GM12878 (cell line): ENCODE measurements at regions not wholly inside any gene's neighbourhood (a gene's known extent, or its start where the extent isn't known, plus 50 kb on each side); places are given as distances from the start of the nearest gene placed in this dataset.
"Not testable (repeated sequence)": the region's sequence is repeated elsewhere in the genome, so short reads cannot be mapped to it uniquely, and the experiment has no call there.

Experiments
- ATAC-seq: fragments of 200-7000 bp; cut with Tn5 transposase; 3 replicates; pipeline ENCODE4 v1.9.1; 2020; ENCODE audit warnings: mild to moderate bottlenecking, moderate library complexity
- BruUV-seq: library from RNA; stranded (reverse); fragments of 400-500 nt; replicated peaks from 2 replicates; lab custom pipeline; 2021; lab: Mats Ljungman, UMichigan
- CTCF ChIA-PET: fragments of 300-600 bp; sonication (Branson Sonifier 250); formaldehyde crosslinking; extraction: SDS; loops from one replicate; lab custom pipeline; 2021; ENCODE audit warnings: inconsistent platforms; lab: Yijun Ruan, JAX
- POLR2A ChIA-PET: fragments of 350-600 bp; formaldehyde crosslinking; extraction: SDS; loops from one replicate; lab custom pipeline; 2021; ENCODE audit warnings: inconsistent platforms; lab: Charles Lee
- RAD21 ChIA-PET: fragments of 300-600 bp; sonication (Branson Sonifier 250); formaldehyde crosslinking; loops from one replicate; lab custom pipeline; 2023; ENCODE audit warnings: antibody characterized with exemption; ENCODE audit not compliant: unreplicated experiment; lab: Charles Lee
- SMC1A ChIA-PET: fragments of 300-600 bp; sonication (Branson Sonifier 250); formaldehyde crosslinking; loops from one replicate; lab custom pipeline; 2023; ENCODE audit not compliant: unreplicated experiment, uncharacterized antibody; lab: Charles Lee
- DNase-seq: peaks from one replicate; pipeline ENCODE4 v3.0.0-alpha.2; 2011; ENCODE audit warnings: low read depth, low spot score
- FAIRE-seq: peaks from 3 replicates; lab custom pipeline; 2011; peaks lifted over from hg19 to GRCh38; lab: Jason Lieb, UNC
- H2AFZ ChIP-seq: 2 replicates; pipeline ENCODE4 v1.6.0; 2011; ENCODE audit warnings: low read depth, low read length, control low read depth; ENCODE audit not compliant: control insufficient read depth
- H3K27ac ChIP-seq: 2 replicates; pipeline ENCODE4 v1.5.1; 2011; ENCODE audit warnings: control low read depth; ENCODE audit not compliant: control insufficient read depth, insufficient read depth
- H3K27me3 ChIP-seq, 2 experiments: replicated peaks in 1 of 2; 2 replicates each; pipeline versions ENCODE4 v1.6.0 to v1.6.1; 2011; ENCODE audit warnings: low read length in 1 of 2; ENCODE audit not compliant: control insufficient read depth in 2 of 2, insufficient read depth in 2 of 2
- H3K36me3 ChIP-seq, 2 experiments: 2 replicates each; pipeline ENCODE4 v1.5.1; 2011; ENCODE audit warnings: low read length in 1 of 2; ENCODE audit not compliant: control insufficient read depth in 2 of 2, insufficient read depth in 2 of 2
- H3K4me1 ChIP-seq: 2 replicates; pipeline ENCODE4 v1.6.1; 2011; ENCODE audit warnings: mild to moderate bottlenecking, low read length, moderate library complexity, mixed read lengths; ENCODE audit not compliant: control insufficient read depth, insufficient read depth
- H3K4me2 ChIP-seq: 2 replicates; pipeline ENCODE4 v1.6.0; 2011; ENCODE audit warnings: control low read depth; ENCODE audit not compliant: control insufficient read depth, insufficient read depth
- H3K4me3 ChIP-seq: fragments of 200-600 bp; sonication (generic); 2 replicates; pipeline ENCODE4 v1.5.1; 2016
- H3K79me2 ChIP-seq: 2 replicates; pipeline ENCODE4 v1.6.0; 2011; ENCODE audit warnings: low read length; ENCODE audit not compliant: control insufficient read depth, insufficient read depth
- H3K9ac ChIP-seq: 2 replicates; pipeline ENCODE4 v1.8.0; 2011; ENCODE audit warnings: low read length, control low read depth, mixed read lengths; ENCODE audit not compliant: control insufficient read depth, insufficient read depth
- H3K9me3 ChIP-seq: replicated peaks from 3 replicates; pipeline ENCODE4 v1.5.1; 2011; ENCODE audit warnings: mild to moderate bottlenecking, low read length; ENCODE audit not compliant: control insufficient read depth, insufficient read depth
- H4K20me1 ChIP-seq: 2 replicates; pipeline ENCODE4 v1.6.0; 2011; ENCODE audit not compliant: control insufficient read depth, insufficient read depth
- CTCF ChIP-seq, 3 experiments: IDR thresholded peaks in 2 of 3; conservative IDR thresholded peaks in 1 of 3; 2 replicates each; pipeline ENCODE4 v1.5.1; 2011; ENCODE audit warnings: low read depth in 3 of 3, low read length in 3 of 3, mild to moderate bottlenecking in 3 of 3, control low read depth in 2 of 3, moderate library complexity in 2 of 3, inconsistent platforms in 1 of 3, mixed read lengths in 1 of 3; ENCODE audit not compliant: control insufficient read depth in 2 of 3, insufficient read depth in 1 of 3; ENCODE audit errors: extremely low read depth in 1 of 3
- MEF2A ChIP-seq: IDR thresholded peaks from 2 replicates; pipeline ENCODE4 v1.6.1; 2011; ENCODE audit warnings: low read depth, mild to moderate bottlenecking, low read length, moderate library complexity; ENCODE audit not compliant: insufficient read depth
- MLLT1 ChIP-seq: fragments of 450-650 bp; IDR thresholded peaks from 2 replicates; pipeline ENCODE4 v1.6.1; 2016; ENCODE audit warnings: mild to moderate bottlenecking
- MYB ChIP-seq: fragments of 150-350 bp; IDR thresholded peaks from 2 replicates; pipeline ENCODE4 v1.6.1; 2014; ENCODE audit warnings: mild to moderate bottlenecking, low read depth, low read length, borderline replicate concordance
- POLR2AphosphoS2 ChIP-seq: IDR thresholded peaks from 2 replicates; pipeline ENCODE4 v1.6.1; 2011; ENCODE audit warnings: low read depth, mild to moderate bottlenecking, low read length, improper control_type of control experiment, moderate library complexity
- PRDM15 ChIP-seq: fragments of 450-650 bp; formaldehyde crosslinking; IDR thresholded peaks from 2 replicates; pipeline ENCODE4 v1.4.0; 2020; ENCODE audit warnings: mild to moderate bottlenecking, moderate library complexity
- TCF3 ChIP-seq: IDR thresholded peaks from 2 replicates; pipeline ENCODE4 v1.6.1; 2012; ENCODE audit warnings: low read depth, mild to moderate bottlenecking, low read length, borderline replicate concordance; ENCODE audit not compliant: insufficient read depth
- YY1 ChIP-seq: IDR thresholded peaks from 2 replicates; pipeline ENCODE4 v1.6.1; 2011; ENCODE audit warnings: low read depth, mild to moderate bottlenecking, low read length
- WGBS: methylation state at CpG from one replicate; pipeline ENCODE4 v1.1.6; 2016; ENCODE audit warnings: low lambda C conversion rate; ENCODE audit not compliant: insufficient replicate concordance, insufficient coverage; ENCODE audit errors: missing lambda C conversion rate; 5-methylcytosine and 5-hydroxymethylcytosine counted together
- in situ Hi-C: fragments of 300-500 bp; cut with MboI; formaldehyde crosslinking; loops from 9 replicates; pipeline ENCODE4 v1.14.3; 2018; ENCODE audit warnings: mixed read lengths
- intact Hi-C: fragments of 100-400 bp; cut with micrococcal nuclease; formaldehyde crosslinking; loops from one replicate; pipeline ENCODE4 v1.14.2; 2022; ENCODE audit not compliant: unreplicated experiment

- SMC1A ChIA-PET, intact Hi-C loops, POLR2A ChIA-PET, H3K27me3 ChIP-seq, CTCF ChIA-PET, H3K9ac ChIP-seq, H3K27ac ChIP-seq, H3K4me3 ChIP-seq, H3K4me1 ChIP-seq, H4K20me1 ChIP-seq, ATAC-seq, in situ Hi-C loops, BruUV-seq, DNase-seq, H2AFZ ChIP-seq, H3K4me2 ChIP-seq, H3K9me3 ChIP-seq, H3K36me3 ChIP-seq, RAD21 ChIA-PET, FAIRE-seq, H3K79me2 ChIP-seq: not testable (repeated sequence)
- WGBS, result 53% methylated on average over 7 of the region's 9 CpGs
Observed at GRCh38 chr6:120268256-120268655, 918.7 kb upstream of the MAN1A1 start.

- in situ Hi-C loops, result no loop called here
- POLR2A ChIA-PET, result no interaction called here
- no peak overlapping the region for H3K27ac ChIP-seq
- intact Hi-C loops, result no loop called here
- no peaks in the 10 kb centered on the region for H3K36me3 ChIP-seq
- FAIRE-seq, result no peak
- 35% methylated on average over 2 of the region's 2 CpGs for WGBS
- DNase-seq, result no peak
- H3K9ac ChIP-seq, result no peak overlapping the region
- no peaks in the 10 kb centered on the region for H3K9me3 ChIP-seq
- RAD21 ChIA-PET, result no interaction called here
- no peaks in the 10 kb centered on the region for H3K4me1 ChIP-seq
- H3K79me2 ChIP-seq, result no peaks in the 10 kb centered on the region
- no peaks in the 10 kb centered on the region for H4K20me1 ChIP-seq
- no TSS peak for BruUV-seq
- no peak overlapping the region for H2AFZ ChIP-seq
- SMC1A ChIA-PET, result no interaction called here
- H3K4me2 ChIP-seq, result no peak overlapping the region
- H3K27me3 ChIP-seq, result no peaks in the 10 kb centered on the region
- no peak for ATAC-seq
- H3K4me3 ChIP-seq, result no peak overlapping the region
- CTCF ChIA-PET, result no interaction called here
- TF ChIP-seq MEF2A (no peak), MLLT1 (no peak), MYB (no peak), YY1 (no peak), PRDM15 (no peak), CTCF (IDR thresholded peaks at IDR 0.05 in 2 of 3, conservative IDR thresholded peaks at IDR 0.05 in 1 of 3; ENCODE audit: control insufficient read depth in 2 of 3, extremely low read depth in 1 of 3, insufficient read depth in 1 of 3, low read depth in 3 of 3, low read length in 3 of 3) (no peak), TCF3 (no peak), POLR2AphosphoS2 (no peak)
Observed at GRCh38 chr6:120262354-120262753, 912.8 kb upstream of the MAN1A1 start.
